Loucy (cell line): ENCODE measurements at regions not wholly inside any gene's neighbourhood (a gene's known extent, or its start where the extent isn't known, plus 50 kb on each side); places are given as distances from the start of the nearest gene placed in this dataset.

Experiments used
- H2AFZ ChIP-seq: fragments of 200-600 bp; sonication (generic); 2 replicates; pipeline ENCODE4 v1.6.0; 2016; ENCODE audit warnings: antibody characterized with exemption, mild to moderate bottlenecking, low read length, moderate library complexity
- H3F3A ChIP-seq: fragments of 200-600 bp; 2 replicates; pipeline ENCODE4 v1.6.0; 2016; ENCODE audit warnings: antibody characterized with exemption, low read depth, mild to moderate bottlenecking
- H3K27me3 ChIP-seq: fragments of 200-600 bp; sonication (generic); 2 replicates; pipeline ENCODE4 v1.6.1; 2014; ENCODE audit warnings: low read length, mild to moderate bottlenecking; ENCODE audit not compliant: insufficient read depth, poor library complexity, severe bottlenecking
- H3K36me3 ChIP-seq: fragments of 200-600 bp; sonication (generic); 2 replicates; pipeline ENCODE4 v1.6.1; 2016; ENCODE audit warnings: low read length; ENCODE audit not compliant: insufficient read depth
- H3K4me1 ChIP-seq: fragments of 200-600 bp; sonication (generic); 2 replicates; pipeline ENCODE4 v1.5.1; 2014; ENCODE audit warnings: low read length, mild to moderate bottlenecking; ENCODE audit not compliant: insufficient read depth, poor library complexity, severe bottlenecking
- H3K4me2 ChIP-seq: fragments of 200-600 bp; sonication (generic); 2 replicates; pipeline ENCODE4 v1.6.0; 2014; ENCODE audit warnings: antibody characterized with exemption, low read length, low read depth, mild to moderate bottlenecking; ENCODE audit not compliant: poor library complexity, severe bottlenecking
- H3K4me3 ChIP-seq: fragments of 200-600 bp; sonication (generic); 2 replicates; pipeline ENCODE4 v1.5.1; 2014; ENCODE audit warnings: low read length, mild to moderate bottlenecking, mixed read lengths; ENCODE audit not compliant: poor library complexity, severe bottlenecking
- H3K79me2 ChIP-seq: fragments of 200-600 bp; sonication (generic); 2 replicates; pipeline ENCODE4 v1.6.1; 2014; ENCODE audit warnings: low read length; ENCODE audit not compliant: insufficient read depth
- H3K9ac ChIP-seq: fragments of 200-600 bp; sonication (generic); 2 replicates; pipeline ENCODE4 v1.6.0; 2014; ENCODE audit warnings: mild to moderate bottlenecking, low read depth, low read length, moderate library complexity; ENCODE audit not compliant: poor library complexity, severe bottlenecking
- H3K9me2 ChIP-seq: fragments of 200-600 bp; sonication (generic); replicated peaks from 2 replicates; pipeline ENCODE4 v1.6.1; 2016; ENCODE audit warnings: low read depth, low read length, mixed read lengths
- H3K9me3 ChIP-seq: fragments of 200-600 bp; sonication (generic); 2 replicates; pipeline ENCODE4 v1.6.1; 2014; ENCODE audit warnings: mild to moderate bottlenecking, antibody characterized with exemption, low read length, low read depth; ENCODE audit not compliant: insufficient read depth
- H4K20me1 ChIP-seq: fragments of 200-600 bp; sonication (generic); 2 replicates; pipeline ENCODE4 v1.6.0; 2014; ENCODE audit warnings: antibody characterized with exemption, low read length, mild to moderate bottlenecking; ENCODE audit not compliant: insufficient read depth, poor library complexity, severe bottlenecking
- CTCF ChIP-seq: fragments of 200-600 bp; sonication (generic); conservative IDR thresholded peaks from 2 replicates; pipeline ENCODE4 v1.5.1; 2014; ENCODE audit warnings: mild to moderate bottlenecking, antibody characterized with exemption, low read length
- EZH2phosphoT487 ChIP-seq: fragments of 200-600 bp; IDR thresholded peaks from 2 replicates; pipeline ENCODE4 v1.6.1; 2018; ENCODE audit warnings: antibody characterized with exemption, mild to moderate bottlenecking, moderate library complexity, borderline replicate concordance

- H3K79me2 ChIP-seq = no peaks in the 10 kb centered on the region
- no peaks in the 10 kb centered on the region for H3K9me2 ChIP-seq
- no peak overlapping the region for H3K4me2 ChIP-seq
- H2AFZ ChIP-seq = no peak overlapping the region
- no peaks in the 10 kb centered on the region for H3K4me1 ChIP-seq
- H3K27me3 ChIP-seq = no peaks in the 10 kb centered on the region
- H3F3A ChIP-seq = no peaks in the 10 kb centered on the region
- H3K36me3 ChIP-seq = no peaks in the 10 kb centered on the region
- no peaks in the 10 kb centered on the region for H4K20me1 ChIP-seq
- H3K9me3 ChIP-seq = peaks cover 4% of the 10 kb centered on the region; the same call in 1 of the 2 replicates
- TF ChIP-seq CTCF (no peak), EZH2phosphoT487 (no peak)
- no peak overlapping the region for H3K9ac ChIP-seq
- no peak overlapping the region for H3K4me3 ChIP-seq
Observed at GRCh38 chr11:115627071-115627470, 122.9 kb upstream of the CADM1 start.

- Histone ChIP-seq H3F3A (no peaks in the 10 kb centered on the region), H3K9ac (no peak overlapping the region), H2AFZ (no peak overlapping the region), H3K9me2 (no peaks in the 10 kb centered on the region), H3K79me2 (no peaks in the 10 kb centered on the region), H3K4me1 (no peaks in the 10 kb centered on the region), H3K36me3 (no peaks in the 10 kb centered on the region), H3K4me3 (no peak overlapping the region), H4K20me1 (no peaks in the 10 kb centered on the region), H3K27me3 (no peaks in the 10 kb centered on the region), H3K4me2 (no peak overlapping the region), H3K9me3 (peaks cover 4% of the 10 kb centered on the region; the same call in 1 of the 2 replicates)
- TF ChIP-seq CTCF = no peak
- TF ChIP-seq EZH2phosphoT487 = no peak
Observed at GRCh38 chr11:115626414-115626813, 122.2 kb upstream of the CADM1 start.

- TF ChIP-seq CTCF = no peak
- TF ChIP-seq EZH2phosphoT487 = no peak
- Histone ChIP-seq H3F3A (no peaks in the 10 kb centered on the region), H3K9me2 (no peaks in the 10 kb centered on the region), H3K36me3 (no peaks in the 10 kb centered on the region), H3K79me2 (no peaks in the 10 kb centered on the region), H3K4me1 (no peaks in the 10 kb centered on the region), H3K9ac (no peak overlapping the region), H2AFZ (no peak overlapping the region), H3K9me3 (no peaks in the 10 kb centered on the region), H4K20me1 (no peaks in the 10 kb centered on the region), H3K4me3 (no peak overlapping the region), H3K27me3 (no peaks in the 10 kb centered on the region), H3K4me2 (no peak overlapping the region)
Observed at GRCh38 chr11:115625502-115625901, 121.3 kb upstream of the CADM1 start.
